Keratinocyte (primary cell): ENCODE measurements at regions not wholly inside any gene's neighbourhood (a gene's known extent, or its start where the extent isn't known, plus 50 kb on each side); places are given as distances from the start of the nearest gene placed in this dataset.

Source experiments
- DNase-seq: peaks from one replicate; pipeline ENCODE4 v3.0.0-alpha.2; 2011; ENCODE audit warnings: low read depth, missing footprints, low spot score
- FAIRE-seq: peaks from 2 replicates; lab custom pipeline; 2011; peaks lifted over from hg19 to GRCh38; lab: Jason Lieb, UNC
- H2AFZ ChIP-seq: 2 replicates; pipeline ENCODE4 v1.6.0; 2012; ENCODE audit warnings: low read length, control low read depth, inconsistent platforms; ENCODE audit not compliant: control insufficient read depth
- H3K27ac ChIP-seq: 2 replicates; pipeline ENCODE4 v1.5.1; 2011; ENCODE audit warnings: low read length; ENCODE audit not compliant: control insufficient read depth, insufficient read depth
- H3K27me3 ChIP-seq: 3 replicates; pipeline ENCODE4 v1.6.0; 2011; ENCODE audit warnings: low read length; ENCODE audit not compliant: control insufficient read depth, insufficient read depth; ENCODE audit errors: extremely low read depth
- H3K36me3 ChIP-seq, 2 experiments: 2 replicates in 1 of 2; 3 replicates in 1 of 2; pipeline ENCODE4 v1.5.1; 2011; ENCODE audit warnings: low read length in 2 of 2, mild to moderate bottlenecking in 1 of 2; ENCODE audit not compliant: control insufficient read depth in 2 of 2, insufficient read depth in 2 of 2; ENCODE audit errors: extremely low read depth in 1 of 2
- H3K4me1 ChIP-seq: 3 replicates; pipeline ENCODE4 v1.5.1; 2011; ENCODE audit warnings: low read length; ENCODE audit not compliant: control insufficient read depth, insufficient read depth; ENCODE audit errors: extremely low read depth
- H3K4me2 ChIP-seq: 3 replicates; pipeline ENCODE4 v1.6.0; 2011; ENCODE audit warnings: low read depth, low read length; ENCODE audit not compliant: control insufficient read depth, insufficient read depth; ENCODE audit errors: extremely low read depth
- H3K4me3 ChIP-seq, 3 experiments: fragments of 200-600 bp in 1 of 3; sonication (generic) in 1 of 3; 2 replicates in 2 of 3; 3 replicates in 1 of 3; pipeline ENCODE4 v1.5.1; 2011 to 2016; ENCODE audit warnings: low read length in 3 of 3, mild to moderate bottlenecking in 3 of 3, control low read depth in 2 of 3, inconsistent platforms in 1 of 3, low read depth in 1 of 3, mixed read lengths in 1 of 3, mixed run types in 1 of 3, moderate library complexity in 1 of 3; ENCODE audit not compliant: control insufficient read depth in 2 of 3, insufficient read depth in 2 of 3; ENCODE audit errors: extremely low read depth in 1 of 3
- H3K79me2 ChIP-seq: 2 replicates; pipeline ENCODE4 v1.6.0; 2012; ENCODE audit warnings: low read length; ENCODE audit not compliant: control insufficient read depth, insufficient read depth
- H3K9ac ChIP-seq: 3 replicates; pipeline ENCODE4 v1.6.0; 2011; ENCODE audit warnings: low read length; ENCODE audit not compliant: control insufficient read depth, insufficient read depth; ENCODE audit errors: extremely low read depth
- H3K9me1 ChIP-seq: 3 replicates; pipeline ENCODE4 v1.6.0; 2011; ENCODE audit warnings: low read length; ENCODE audit not compliant: control insufficient read depth, insufficient read depth; ENCODE audit errors: extremely low read depth
- H3K9me3 ChIP-seq: 2 replicates; pipeline ENCODE4 v1.5.1; 2012; ENCODE audit warnings: low read depth, low read length; ENCODE audit not compliant: control insufficient read depth
- H4K20me1 ChIP-seq: 3 replicates; pipeline ENCODE4 v1.6.0; 2011; ENCODE audit warnings: low read length; ENCODE audit not compliant: control insufficient read depth, insufficient read depth; ENCODE audit errors: extremely low read depth
- CTCF ChIP-seq, 3 experiments: IDR thresholded peaks in 1 of 3; conservative IDR thresholded peaks in 1 of 3; optimal IDR thresholded peaks in 1 of 3; 2 replicates in 2 of 3; 3 replicates in 1 of 3; pipeline versions ENCODE3 to v1.5.1; 2011; ENCODE audit warnings: low read length in 3 of 3, mild to moderate bottlenecking in 3 of 3, moderate library complexity in 2 of 3, control low read depth in 1 of 3, inconsistent platforms in 1 of 3; ENCODE audit not compliant: insufficient read depth in 2 of 3; ENCODE audit errors: extremely low read depth in 1 of 3
- EZH2 ChIP-seq: IDR thresholded peaks from one replicate; pipeline ENCODE4 v1.6.1; 2012; ENCODE audit warnings: inconsistent platforms, mild to moderate bottlenecking, low read length, moderate library complexity
- dilution Hi-C: fragments of 300-500 bp; cut with MboI; formaldehyde crosslinking; loops from one replicate; pipeline ENCODE4 v1.7.0; 2020; ENCODE audit warnings: low sequenced_read_pairs; ENCODE audit not compliant: extremely low pct_ligation_motif_present

DNA sequence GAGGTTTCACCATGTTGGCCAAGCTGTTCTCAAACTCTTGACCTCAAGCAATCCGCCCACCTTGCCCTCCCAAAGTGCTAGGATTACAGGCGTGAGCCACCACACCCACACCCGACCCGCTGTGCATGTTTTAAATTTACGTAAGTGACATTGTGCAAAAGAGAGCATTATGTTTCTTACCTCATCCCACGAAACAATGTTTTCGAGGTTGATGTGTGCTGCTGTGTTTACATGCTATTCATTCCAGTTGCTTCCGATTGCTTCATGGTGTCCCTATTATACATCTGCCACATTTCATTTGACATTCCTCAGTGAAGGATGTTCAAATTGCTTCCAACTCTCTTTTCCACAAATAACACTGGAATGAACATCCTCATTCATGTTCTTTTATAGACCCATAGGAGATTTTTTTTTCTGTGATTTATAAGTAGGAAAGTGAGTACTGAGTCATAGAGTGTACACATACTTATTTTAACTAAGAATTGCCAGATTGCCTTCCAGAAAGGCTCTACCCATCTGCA is 403.9 kb upstream of the JARID2 start:
- H3K4me2 ChIP-seq = no peak overlapping the region
- no peak for FAIRE-seq

GRCh38 chr6:14844411-14844810 is 401.5 kb upstream of the JARID2 start:
- no peaks in the 10 kb centered on the region for H3K79me2 ChIP-seq
- no peak for FAIRE-seq
- H3K9me1 ChIP-seq = no peaks in the 10 kb centered on the region
- H2AFZ ChIP-seq = no peak overlapping the region
- H3K9me3 ChIP-seq = no peaks in the 10 kb centered on the region
- dilution Hi-C loops = no loop called here
- H4K20me1 ChIP-seq = no peaks in the 10 kb centered on the region
- DNase-seq = no peak
- H3K4me3 ChIP-seq = no peak overlapping the region
- no peak overlapping the region for H3K27ac ChIP-seq
- no peaks in the 10 kb centered on the region for H3K27me3 ChIP-seq
- H3K4me2 ChIP-seq = no peak overlapping the region
- TF ChIP-seq CTCF (optimal IDR thresholded peaks at IDR 0.05 in 1 of 3, IDR thresholded peaks at IDR 0.05 in 1 of 3, conservative IDR thresholded peaks at IDR 0.05 in 1 of 3; ENCODE audit: extremely low read depth in 1 of 3, insufficient read depth in 2 of 3, low read length in 3 of 3) (no peak), EZH2 (no peak)
- no peak overlapping the region for H3K9ac ChIP-seq
- H3K4me1 ChIP-seq = no peaks in the 10 kb centered on the region
- H3K36me3 ChIP-seq = no peaks in the 10 kb centered on the region

More for the DNA sequence above, 403.9 kb upstream of the JARID2 start:
- Histone ChIP-seq H3K36me3 (no peaks in the 10 kb centered on the region), H2AFZ (no peak overlapping the region), H3K4me3 (no peak overlapping the region), H3K9ac (no peak overlapping the region), H3K79me2 (no peaks in the 10 kb centered on the region), H3K9me3 (no peaks in the 10 kb centered on the region), H3K4me1 (no peaks in the 10 kb centered on the region), H3K9me1 (no peaks in the 10 kb centered on the region), H4K20me1 (no peaks in the 10 kb centered on the region), H3K27ac (no peak overlapping the region), H3K27me3 (peaks cover 6% of the 10 kb centered on the region)
- no peak for DNase-seq
- dilution Hi-C loops = no loop called here
- TF ChIP-seq CTCF (optimal IDR thresholded peaks at IDR 0.05 in 1 of 3, IDR thresholded peaks at IDR 0.05 in 1 of 3, conservative IDR thresholded peaks at IDR 0.05 in 1 of 3; ENCODE audit: extremely low read depth in 1 of 3, insufficient read depth in 2 of 3, low read length in 3 of 3) (no peak), EZH2 (no peak)
